Stimulated activated CD8-positive, alpha-beta memory T cell treated with anti-CD3 and anti-CD28 coated beads, Interleukin-12 subunit alpha, Interleukin-12 subunit beta, amount 100 ng/mL, for 4 hours (primary cell): ENCODE measurements at regions not wholly inside any gene's neighbourhood (a gene's known extent, or its start where the extent isn't known, plus 50 kb on each side); places are given as distances from the start of the nearest gene placed in this dataset.
"Not testable (repeated sequence)": the region's sequence is repeated elsewhere in the genome, so short reads cannot be mapped to it uniquely, and the experiment has no call there.

Experiments
- DNase-seq: peaks from one replicate; pipeline ENCODE4 v3.0.0-alpha.2; 2020; ENCODE audit warnings: low read depth

DNA sequence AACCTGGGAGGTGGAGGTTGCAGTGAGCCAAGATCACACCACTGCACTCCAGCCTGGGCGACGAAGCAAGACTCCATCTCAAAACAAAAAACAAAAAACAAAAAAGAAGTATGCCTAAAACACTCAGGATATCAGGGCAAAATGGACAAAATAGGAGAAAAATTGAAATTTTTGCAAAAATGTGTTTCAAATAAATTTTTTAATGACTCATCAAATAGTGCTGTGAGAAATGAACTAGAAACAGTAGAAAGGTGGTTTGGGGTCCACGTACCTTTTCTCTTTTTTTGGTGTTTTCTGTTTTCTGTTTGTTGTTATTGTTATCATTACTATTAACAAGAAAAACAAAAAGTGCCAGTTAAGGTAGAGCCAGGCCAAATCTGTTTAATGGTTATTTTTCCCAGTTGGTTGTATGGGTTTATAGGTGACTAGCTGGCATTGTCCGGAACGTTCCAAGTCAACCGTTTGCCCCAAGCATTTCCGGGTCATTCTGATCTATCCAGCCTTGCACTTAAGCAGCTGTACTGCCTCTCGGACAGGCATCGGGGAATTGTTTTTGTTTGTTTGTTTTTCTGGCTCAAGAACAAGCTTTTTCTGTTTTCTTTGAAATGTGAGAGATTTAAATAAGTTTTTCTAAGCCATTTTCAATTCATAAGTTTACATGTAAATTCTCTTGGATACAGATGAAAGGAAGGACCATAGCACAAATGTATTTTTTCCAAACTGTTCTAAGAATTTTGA lies 157.0 kb upstream of the NEBL start:
- DNase-seq = no peak

DNA sequence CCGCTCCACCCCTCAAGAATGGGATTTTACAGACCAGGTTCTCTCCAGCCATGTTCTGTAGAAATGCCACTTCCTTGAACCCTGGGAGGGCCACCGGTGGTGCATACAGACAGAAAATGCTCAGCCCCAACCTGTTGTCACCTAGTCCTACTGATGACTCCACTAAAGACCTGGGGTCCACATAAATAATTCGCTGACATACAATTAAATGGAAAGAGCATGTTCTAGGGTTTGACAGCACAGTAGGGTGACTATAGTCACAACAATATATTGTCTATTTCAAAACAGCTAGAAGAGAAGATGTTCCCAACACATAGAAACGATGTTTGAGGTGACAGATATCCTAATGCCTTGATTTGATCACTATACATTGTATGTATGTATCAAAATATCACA lies 155.6 kb upstream of the NEBL start:
- DNase-seq = no peak

DNA sequence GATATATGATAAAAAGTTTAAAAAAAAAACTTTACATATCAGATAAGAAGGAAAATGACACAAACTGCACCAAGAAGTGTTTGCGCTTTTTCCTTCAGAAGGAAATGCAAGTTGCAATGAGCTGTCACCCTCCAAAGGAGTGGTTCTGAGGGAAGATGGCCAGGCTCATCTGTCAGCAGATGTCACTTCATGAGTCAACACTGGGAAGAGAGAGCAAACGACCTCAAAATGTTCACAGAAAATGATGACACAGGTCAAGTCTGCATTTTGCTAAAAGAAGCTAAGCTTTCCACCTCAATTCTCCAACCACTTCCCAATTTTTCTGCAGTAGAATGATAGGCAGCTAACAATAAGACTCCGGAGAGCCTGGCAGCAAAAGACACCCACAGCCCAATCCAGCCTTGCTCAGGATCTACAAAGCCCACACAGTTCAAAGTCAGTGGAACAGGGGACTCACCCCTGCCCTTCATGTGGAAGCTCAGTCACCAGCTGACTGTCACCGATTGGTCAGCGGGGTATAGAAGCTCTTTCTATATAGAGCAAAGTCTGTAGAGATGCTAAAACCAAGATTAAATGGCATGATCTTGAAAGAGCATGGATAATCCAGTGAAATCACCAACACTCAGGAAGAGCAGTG lies 155.1 kb upstream of the NEBL start:
- no peak for DNase-seq

DNA sequence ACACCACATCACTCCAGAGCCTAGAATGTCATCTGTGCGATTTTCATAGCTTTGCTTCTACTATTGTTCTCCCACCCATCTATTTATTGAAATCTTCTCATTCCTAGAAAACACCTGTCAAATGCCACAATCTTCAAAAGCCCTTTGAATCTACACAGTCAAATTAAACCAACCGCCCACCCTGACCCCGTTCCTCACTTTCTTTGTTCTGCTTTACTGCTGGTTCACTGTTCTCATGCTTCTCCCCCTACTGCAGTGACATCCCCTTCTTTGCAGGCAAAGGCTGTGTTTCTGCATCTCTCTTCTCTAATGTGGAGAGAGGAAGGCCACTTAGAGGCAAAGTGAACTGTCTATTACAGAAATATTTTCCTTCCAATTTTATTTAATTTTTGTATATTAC lies 152.4 kb upstream of the NEBL start:
- no peak for DNase-seq

DNA sequence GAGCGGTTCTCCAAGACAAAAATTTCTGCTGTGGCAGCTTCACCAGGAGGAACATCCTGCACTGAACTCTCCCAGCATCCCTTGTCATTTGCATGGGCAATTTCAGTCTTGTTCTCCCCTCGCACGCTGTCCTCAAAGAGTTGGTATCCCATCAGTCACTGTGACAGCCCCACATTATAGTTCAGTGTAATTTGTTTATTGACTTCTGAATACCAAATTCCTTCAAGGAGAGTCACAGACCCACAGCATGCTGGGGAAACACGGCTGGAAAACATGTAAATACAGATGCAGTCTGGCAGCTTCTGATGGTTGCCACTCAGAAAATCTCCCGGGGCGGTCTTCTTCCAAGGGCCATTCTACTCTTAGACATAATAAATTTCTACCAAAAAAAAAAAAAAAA lies 151.0 kb upstream of the NEBL start:
- no peak for DNase-seq

DNA sequence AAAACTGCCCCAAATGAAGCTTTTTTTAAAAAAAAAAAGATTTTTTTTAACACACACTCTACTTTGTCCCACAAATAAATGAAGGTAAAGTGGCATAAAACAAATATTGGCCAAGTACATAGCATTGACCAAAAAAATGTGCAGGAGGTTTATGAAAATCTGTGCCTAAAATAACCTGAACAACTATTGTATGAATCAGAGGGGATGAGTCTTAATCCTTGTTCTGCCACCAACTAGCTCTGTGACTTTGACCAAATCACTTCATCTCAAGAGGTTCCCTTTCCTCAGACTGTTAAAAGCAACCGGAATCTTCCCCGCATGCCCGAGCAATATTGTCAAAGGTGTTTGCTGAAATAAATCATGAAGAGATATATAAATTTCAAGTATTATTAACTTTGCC lies 150.4 kb upstream of the NEBL start:
- no peak for DNase-seq

DNA sequence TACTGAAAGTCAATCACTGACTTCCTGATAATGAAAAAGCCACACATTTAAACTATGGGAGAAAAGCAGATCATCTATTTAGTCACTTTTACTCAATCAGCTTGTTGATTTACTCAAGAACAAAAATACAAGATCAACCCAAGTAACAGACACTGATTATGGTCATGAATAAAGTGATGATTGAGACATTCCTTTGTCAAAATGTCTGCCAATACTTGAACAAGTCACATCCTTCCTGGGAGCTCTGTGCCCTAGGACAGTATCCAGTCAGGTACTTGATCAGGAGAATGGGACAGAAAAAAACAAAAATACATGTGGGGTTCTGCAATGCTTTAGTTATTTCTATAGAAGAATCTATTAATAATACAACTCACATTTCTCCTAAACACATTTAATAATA lies 150.0 kb upstream of the NEBL start:
- no peak for DNase-seq

DNA sequence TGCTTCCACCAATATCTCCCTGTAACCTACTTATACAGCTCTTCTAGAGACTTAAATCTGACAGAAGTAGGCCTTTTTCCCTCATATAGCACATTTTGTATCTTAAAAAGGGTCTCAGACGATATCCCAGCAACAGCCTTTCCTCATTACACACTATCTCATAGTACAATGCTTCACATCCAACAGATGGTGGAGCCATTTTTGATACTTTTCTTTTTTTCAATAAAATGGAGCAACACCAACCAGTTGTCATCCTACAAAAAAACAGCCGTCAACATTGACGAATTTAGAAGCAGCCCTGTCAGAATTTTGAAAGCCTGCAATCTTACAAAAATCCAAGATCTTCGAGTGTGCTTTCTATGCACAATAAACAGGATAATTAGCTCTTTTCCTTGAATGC lies 145.9 kb upstream of the NEBL start:
- no peak for DNase-seq

DNA sequence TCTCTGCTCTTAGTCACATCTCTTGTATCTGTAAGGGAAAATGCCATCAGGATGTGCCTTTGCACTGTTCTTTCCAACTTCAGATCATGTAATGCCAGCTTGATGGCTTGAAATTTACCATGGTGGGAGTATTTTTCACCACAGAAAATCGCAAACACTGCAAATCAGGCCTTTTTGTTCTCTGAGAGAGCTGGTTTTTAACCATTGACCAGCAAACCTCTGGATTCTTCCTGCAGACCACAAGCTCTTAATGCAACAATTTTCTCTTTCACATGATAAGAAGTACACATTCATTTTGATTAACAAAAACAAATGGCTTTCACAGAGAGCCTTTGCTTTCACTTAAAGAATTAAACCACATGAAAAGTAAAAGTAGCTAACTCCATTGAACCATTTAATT lies 145.4 kb upstream of the NEBL start:
- no peak for DNase-seq

DNA sequence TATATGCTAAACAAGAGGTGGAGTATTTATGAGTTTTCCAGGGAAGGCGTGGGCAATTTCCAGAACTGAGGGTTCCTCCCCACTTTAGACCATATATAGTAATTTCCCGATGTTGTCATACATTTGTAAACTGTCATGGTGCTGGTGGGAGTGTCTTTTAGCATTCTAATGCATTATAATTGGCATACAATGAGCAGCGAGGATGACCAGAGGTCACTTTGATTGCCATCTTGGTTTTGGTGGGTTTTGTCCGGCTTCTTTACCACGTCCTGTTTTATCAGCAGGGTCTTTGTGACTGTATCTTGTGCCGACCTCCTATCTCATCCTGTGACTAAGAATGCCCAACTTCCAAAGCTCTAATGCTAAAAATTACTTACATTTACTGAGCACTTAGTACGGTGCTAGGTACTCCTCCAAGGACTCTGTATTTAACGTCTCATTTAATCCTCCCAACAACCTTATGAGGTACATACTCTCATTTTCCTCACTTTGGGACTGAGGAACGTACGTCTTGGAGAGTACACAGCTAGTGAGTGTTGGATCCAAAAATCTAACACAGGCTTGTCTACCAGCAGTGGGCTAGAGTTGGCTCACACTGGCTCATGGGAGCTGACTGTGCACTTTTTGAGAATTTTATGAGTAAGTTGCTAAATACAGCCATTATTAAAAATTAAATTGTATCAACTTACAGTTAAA lies 144.8 kb upstream of the NEBL start:
- DNase-seq = no peak

DNA sequence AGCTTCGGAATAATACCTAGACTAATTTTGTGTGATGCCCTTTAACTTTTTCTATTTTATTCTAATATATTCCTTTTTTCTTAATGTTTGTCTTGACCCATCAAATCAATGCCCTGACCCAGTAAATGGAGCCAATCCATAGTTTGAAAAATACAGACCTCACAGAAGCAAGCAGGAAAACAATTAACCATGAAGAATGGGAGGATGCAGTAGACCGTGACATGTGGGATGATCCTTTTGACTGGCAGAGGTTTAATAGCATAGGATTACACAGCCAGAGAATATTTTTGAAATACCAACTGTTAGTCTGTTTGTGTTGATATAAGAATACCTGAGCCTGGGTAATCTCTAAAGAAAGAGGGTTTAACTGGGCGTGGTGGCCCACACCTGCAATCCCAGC lies 142.6 kb upstream of the NEBL start:
- DNase-seq = no peak

DNA sequence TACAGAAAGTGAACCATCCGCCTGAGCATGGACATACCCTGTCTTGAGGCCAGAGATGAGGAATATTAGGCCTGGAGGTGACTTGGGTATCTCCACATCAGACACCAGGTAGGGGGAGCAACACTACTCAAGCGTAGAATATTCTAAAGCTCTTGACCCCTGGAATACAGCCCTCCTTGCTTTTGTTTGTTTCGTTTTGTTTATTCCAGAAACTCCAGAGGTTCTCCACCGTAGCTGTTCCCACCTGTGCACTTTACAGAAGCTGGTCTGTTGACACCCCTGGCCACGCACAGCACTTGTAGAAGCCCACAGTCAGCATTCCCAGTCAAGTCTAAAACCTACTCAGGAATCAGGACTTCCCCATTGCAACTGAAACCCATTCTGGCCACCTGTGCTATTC lies 139.6 kb upstream of the NEBL start:
- no peak for DNase-seq

DNA sequence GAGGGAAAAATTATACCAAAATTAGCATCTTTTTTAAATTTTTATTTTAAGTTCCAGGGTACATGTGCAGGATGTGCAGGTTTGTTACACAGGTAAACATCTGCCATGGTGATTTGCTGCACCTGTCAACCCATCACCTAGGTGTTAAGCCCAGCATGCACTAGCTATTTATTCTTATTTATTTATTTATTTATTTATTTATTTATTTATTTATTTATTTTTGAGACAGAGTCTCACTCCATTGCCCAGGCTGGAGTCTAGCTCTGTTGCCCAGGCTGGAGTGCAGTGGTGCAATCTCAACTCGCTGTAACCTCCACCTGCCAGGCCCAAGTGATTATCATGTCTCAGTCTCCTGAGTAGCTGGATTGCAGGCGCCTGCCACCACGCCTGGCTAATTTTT lies 137.7 kb upstream of the NEBL start:
- not testable (repeated sequence) for DNase-seq

DNA sequence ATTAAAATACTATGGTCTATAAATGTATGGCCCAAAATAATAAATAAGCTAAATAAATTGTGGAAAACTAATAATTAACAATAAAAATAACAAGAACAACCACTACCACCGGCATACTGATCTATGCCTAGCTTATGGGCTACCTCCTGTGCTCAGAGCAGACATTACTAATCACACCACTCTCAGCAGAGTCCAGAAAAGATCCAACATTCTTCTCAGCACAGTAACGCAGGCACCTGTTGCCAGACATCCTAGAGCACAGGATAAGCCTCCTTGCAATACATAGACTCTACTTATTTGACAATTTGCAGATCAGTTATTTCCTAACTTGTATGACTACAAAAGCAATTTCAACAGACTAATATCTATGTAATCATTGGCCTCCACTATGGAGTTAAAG lies 137.1 kb upstream of the NEBL start:
- no peak for DNase-seq

DNA sequence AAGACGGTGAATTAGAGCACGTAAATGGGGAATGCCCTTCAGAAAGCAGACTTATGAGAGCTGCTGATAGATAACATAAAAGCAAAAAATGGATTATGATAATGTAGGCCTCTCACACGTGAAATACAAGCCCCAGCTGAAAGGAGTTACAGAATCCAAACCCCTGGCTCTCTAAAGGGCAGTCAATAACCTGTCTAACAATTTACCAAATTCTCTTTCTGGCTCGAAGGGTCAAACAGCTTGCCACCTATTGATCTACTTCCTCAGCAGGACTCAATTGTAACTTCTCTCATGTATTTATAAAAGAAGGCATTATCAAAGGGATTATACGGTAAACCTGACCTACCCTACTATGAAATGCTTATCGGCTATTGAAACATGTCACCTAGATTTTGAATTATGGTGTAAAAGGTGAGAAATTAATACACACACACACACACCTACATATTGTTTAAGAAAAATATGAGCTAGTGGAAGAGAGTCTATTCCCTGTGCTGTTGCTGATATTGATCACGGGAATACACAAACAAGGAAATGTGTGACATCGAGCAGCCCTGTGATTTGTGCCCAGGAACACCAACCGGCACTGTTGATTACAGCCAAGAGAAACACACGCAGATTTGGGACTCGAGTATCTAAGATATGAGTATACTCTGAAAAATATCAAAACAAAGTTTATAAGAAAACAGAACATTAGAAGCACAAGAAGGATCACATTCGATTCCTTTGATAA lies 135.6 kb upstream of the NEBL start:
- DNase-seq = no peak

DNA sequence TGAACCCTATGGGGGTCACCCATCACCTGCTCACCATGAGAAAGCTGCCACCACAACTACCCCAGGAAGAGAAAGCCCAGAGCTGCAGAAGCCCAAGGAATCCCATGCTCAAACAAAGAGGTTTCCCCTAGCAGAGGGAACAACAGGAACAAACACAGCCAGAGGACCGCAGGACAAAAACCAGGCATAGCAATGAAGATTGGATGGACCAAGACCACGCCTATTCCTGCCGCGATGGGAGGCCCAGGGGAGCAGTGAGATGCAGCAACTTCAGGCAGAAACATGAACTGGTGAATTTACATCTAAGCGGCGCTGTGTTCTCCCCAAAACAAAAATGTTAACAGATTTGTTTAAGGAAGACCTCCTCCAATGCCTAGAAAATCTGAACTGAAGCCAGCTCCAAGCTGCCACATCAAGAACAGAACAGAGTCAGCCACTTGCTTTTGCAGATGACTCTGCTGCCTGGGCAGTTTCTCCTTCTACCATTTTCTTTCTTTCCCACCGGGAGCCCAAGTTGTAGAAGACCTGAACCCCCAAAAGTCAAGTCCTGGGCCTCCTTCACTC lies 134.2 kb upstream of the NEBL start:
- DNase-seq = no peak

DNA sequence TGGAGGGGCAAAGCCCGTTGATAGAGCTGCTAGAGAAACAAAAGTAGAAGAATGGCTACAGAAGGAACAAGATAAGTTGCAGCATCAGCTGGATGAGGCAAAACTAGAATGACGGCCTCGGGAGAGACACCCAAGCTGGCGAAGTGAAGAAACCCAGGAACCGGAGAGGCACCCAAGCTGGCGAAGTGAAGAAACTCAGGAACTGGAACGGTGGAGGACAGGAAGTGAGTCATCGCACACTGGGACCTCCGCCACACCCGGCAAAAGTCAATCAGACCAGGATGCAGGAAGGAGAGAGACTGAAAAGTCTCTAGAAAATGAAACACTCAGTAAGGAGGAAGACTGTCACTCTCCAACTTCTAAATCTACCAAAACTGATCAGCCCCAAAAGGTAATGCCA lies 133.0 kb upstream of the NEBL start:
- DNase-seq = no peak

DNA sequence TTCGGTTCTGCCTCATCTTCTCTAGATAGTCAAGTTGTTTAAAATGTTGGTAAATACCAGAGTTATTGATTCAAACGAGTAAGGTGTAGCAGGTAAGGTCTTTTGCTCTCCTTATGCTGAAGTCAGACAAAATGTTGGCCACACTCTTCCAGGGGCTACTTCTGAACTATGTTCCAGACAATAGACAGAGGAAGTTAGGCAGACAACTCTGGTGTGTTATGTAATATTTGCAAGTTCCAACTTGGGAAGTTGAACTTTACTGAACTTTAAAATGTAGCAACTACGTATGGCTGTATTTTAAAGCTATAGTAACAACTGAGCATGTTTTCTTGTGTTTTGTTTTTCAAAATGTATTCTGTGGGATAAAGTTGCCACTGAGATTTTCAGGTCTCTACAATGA lies 125.7 kb upstream of the NEBL start:
- no peak for DNase-seq

DNA sequence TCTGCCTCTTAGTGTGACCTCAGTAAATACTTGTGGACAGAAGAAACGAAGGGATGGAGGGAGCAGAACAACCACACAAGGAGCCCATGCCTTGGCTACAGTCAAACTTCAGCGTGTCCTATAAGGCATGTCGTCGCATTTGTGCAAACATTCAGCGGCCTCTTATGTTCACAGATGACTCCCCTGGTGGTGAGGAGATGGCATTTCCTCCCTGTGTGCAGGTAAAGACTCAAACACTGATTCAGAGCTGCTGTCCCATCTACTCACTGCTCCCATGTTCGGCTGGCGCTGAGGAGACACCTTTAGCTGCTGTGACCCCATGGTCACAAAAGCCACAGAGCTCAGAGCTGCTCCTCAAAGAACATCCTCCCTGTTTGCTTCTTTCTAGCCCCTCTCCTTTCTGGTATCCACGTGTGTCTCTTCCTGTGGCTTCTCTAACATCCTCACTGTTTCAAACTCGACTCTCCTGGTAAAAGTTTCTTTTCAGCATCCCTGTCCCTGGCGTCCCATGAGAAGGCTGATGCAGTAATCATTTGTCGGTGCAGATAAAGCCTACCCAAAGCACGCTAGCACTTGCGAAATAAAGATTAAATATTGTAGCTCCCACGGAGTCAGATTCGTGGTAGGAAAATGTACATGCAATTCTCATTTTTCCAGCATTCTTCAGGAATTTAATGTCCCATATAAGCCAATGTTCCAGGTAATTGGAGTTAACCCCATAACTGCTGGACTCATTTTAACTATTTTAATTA lies 124.9 kb upstream of the NEBL start:
- DNase-seq = no peak

DNA sequence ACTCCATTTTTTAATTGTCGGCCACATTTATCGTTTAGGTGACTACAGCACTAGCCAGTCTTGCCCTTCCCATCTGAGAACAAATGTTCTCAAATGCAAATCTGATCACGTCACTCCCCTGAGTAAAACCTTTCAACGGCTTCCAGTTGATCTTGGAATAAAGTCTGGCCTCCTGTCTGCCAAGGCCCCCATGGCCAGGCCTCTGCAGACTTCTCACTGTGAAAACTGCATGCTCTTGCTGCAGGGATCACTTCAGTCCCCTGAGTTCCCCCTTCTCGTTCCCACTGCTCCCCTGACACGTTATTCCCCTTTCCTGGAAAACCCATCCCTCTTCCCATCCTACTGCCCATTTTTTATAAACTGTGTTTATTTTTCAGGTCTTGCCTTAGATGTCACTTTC lies 124.1 kb upstream of the NEBL start:
- no peak for DNase-seq

DNA sequence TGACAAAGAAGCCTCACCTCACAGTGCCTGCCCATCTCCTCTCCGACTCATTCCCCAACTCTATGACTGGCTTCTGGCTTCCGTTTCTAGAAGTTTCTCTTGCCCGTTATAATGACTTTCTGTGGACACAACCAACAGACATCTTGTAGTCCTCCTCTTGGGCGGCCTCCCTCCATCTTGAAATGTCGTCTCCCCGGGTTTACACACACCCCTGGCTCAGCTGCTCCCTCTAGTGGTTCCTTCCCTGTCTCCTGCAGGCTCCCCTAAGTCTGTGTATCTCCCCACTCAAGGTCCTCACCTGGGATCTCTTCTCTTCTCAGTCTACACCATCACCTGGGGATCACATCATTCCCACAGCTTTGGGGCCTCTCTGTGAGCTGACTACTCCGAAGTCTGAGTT lies 123.4 kb upstream of the NEBL start:
- no peak for DNase-seq

DNA sequence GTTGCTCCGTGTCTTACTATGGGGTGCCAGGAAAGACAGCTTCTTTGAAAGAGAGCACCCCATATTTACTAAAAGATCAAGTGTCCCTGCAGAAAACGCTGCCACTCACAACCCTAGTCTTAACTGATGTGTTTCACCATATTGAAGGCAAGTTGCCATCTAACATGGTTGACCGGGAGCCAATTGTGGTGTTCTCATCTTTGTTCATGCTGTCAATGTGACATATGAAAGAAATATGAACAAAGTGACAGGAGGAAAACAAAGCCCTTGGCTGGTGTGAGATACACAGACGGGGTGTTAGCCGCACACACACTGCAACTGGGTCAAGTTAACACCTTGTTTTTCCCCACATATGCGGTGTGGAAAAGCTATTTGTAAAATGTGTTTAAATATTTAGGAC lies 122.3 kb upstream of the NEBL start:
- DNase-seq = no peak
